Psoas muscle (tissue), 7 donors: ENCODE measurements at regions not wholly inside any gene's neighbourhood (a gene's known extent, or its start where the extent isn't known, plus 50 kb on each side); places are given as distances from the start of the nearest gene placed in this dataset.

ENCODE experiments used
- ATAC-seq, 4 donors: fragments of 200-7000 bp; cut with Tn5 transposase; one replicate each; pipeline ENCODE4 v1.9.1; 2020; ENCODE audit warnings: moderate library complexity in 3 of 4, mild to moderate bottlenecking in 2 of 4
- DNase-seq, 2 donors: peaks; one replicate each; pipeline ENCODE4 v3.0.0-alpha.2; 2020
- H3K27ac ChIP-seq: fragments of 200-600 bp; one replicate; pipeline ENCODE4 v1.8.0; 2022
- H3K27me3 ChIP-seq, 3 donors: fragments of 200-600 bp in 1 of 3; one replicate each; pipeline versions ENCODE4 v1.6.1 to v1.8.0; 2013 to 2022; ENCODE audit warnings: low read length in 2 of 3, mild to moderate bottlenecking in 2 of 3, moderate library complexity in 1 of 3; ENCODE audit not compliant: insufficient read depth in 3 of 3
- H3K36me3 ChIP-seq, 2 donors: fragments of 200-600 bp in 1 of 2; one replicate each; pipeline versions ENCODE4 v1.6.1 to v1.8.0; 2013 to 2022; ENCODE audit warnings: low read depth in 1 of 2, mild to moderate bottlenecking in 1 of 2, moderate library complexity in 1 of 2; ENCODE audit not compliant: insufficient read depth in 1 of 2
- H3K4me1 ChIP-seq: fragments of 200-600 bp; one replicate; pipeline ENCODE4 v1.8.0; 2022
- H3K4me3 ChIP-seq: fragments of 200-600 bp; one replicate; pipeline ENCODE4 v1.8.0; 2022; ENCODE audit warnings: mild to moderate bottlenecking
- H3K9me3 ChIP-seq: fragments of 200-600 bp; one replicate; pipeline ENCODE4 v1.8.0; 2022
- WGBS, 3 donors: extraction: QIAGEN DNeasy Blood & Tissue Kit; methylation state at CpG; one replicate each; pipeline versions ENCODE4 v1.1.6 to v1.1.7; 2013; 5-methylcytosine and 5-hydroxymethylcytosine counted together
- intact Hi-C, 2 donors: fragments of 100-400 bp; cut with DNase I; formaldehyde crosslinking; loops; one replicate each; pipeline versions ENCODE4 v1.11.0 to v1.14.2; 2022
- TF ChIP-seq, protein P1 (sequence below): fragments of 200-600 bp; IDR thresholded peaks from one replicate; pipeline ENCODE4 v1.8.0; 2022; ENCODE audit warnings: antibody characterized with exemption
- donor health status: healthy with polysubstance abuse.
- donor health status: DM: no; HTN: no; CAD: no; lungs with moderate emphysema.
- donor health status: Bipolar disorder and iron deficiency.
- donor health status: healthy.
- donor health status: DM: yes; HTN: yes; CAD: no.
- donor health status: DM: no; HTN: no; CAD: no.
- donor health status: DM: yes; HTN: yes; CAD: no.

- DNase-seq = no peak
- Histone ChIP-seq H3K36me3 (no peaks in the 10 kb centered on the region), H3K4me3 (no peak overlapping the region), H3K27me3 (peaks cover 0 to 15% (median 0%) of the 10 kb centered on the region in 3 donors), H3K4me1 (no peaks in the 10 kb centered on the region), H3K9me3 (no peaks in the 10 kb centered on the region), H3K27ac (no peak overlapping the region)
- ATAC-seq = no peak
- intact Hi-C loops = no loop called here
- TF ChIP-seq, protein P1, sequence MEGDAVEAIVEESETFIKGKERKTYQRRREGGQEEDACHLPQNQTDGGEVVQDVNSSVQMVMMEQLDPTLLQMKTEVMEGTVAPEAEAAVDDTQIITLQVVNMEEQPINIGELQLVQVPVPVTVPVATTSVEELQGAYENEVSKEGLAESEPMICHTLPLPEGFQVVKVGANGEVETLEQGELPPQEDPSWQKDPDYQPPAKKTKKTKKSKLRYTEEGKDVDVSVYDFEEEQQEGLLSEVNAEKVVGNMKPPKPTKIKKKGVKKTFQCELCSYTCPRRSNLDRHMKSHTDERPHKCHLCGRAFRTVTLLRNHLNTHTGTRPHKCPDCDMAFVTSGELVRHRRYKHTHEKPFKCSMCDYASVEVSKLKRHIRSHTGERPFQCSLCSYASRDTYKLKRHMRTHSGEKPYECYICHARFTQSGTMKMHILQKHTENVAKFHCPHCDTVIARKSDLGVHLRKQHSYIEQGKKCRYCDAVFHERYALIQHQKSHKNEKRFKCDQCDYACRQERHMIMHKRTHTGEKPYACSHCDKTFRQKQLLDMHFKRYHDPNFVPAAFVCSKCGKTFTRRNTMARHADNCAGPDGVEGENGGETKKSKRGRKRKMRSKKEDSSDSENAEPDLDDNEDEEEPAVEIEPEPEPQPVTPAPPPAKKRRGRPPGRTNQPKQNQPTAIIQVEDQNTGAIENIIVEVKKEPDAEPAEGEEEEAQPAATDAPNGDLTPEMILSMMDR = no peak
- 74 to 86% (median 81%) methylated on average over 11 of the region's 11 CpGs for WGBS, 3 donors
Measured at GRCh38 chr17:77869041-77869599, 89.4 kb upstream of the TNRC6C start.

- H3K4me3 ChIP-seq = no peak overlapping the region
- 71 to 84% (median 77%) methylated on average over 10 of the region's 10 CpGs for whole genome bisulfite sequencing, 3 donors
- ATAC-seq (no peak), DNase-seq (peak in 1 of 2 donors; percentile 63)
- no peaks in the 10 kb centered on the region for H3K9me3 ChIP-seq
- no peak overlapping the region for H3K27ac ChIP-seq
- TF ChIP-seq, protein P1 = no peak
- H3K4me1 ChIP-seq = no peaks in the 10 kb centered on the region
- intact Hi-C loops = no loop called here
- H3K27me3 ChIP-seq = peaks cover 0 to 21% (median 0%) of the 10 kb centered on the region in 3 donors
- H3K36me3 ChIP-seq = no peaks in the 10 kb centered on the region
Measured at GRCh38 chr17:77869665-77870132, 88.8 kb upstream of the TNRC6C start.

DNA sequence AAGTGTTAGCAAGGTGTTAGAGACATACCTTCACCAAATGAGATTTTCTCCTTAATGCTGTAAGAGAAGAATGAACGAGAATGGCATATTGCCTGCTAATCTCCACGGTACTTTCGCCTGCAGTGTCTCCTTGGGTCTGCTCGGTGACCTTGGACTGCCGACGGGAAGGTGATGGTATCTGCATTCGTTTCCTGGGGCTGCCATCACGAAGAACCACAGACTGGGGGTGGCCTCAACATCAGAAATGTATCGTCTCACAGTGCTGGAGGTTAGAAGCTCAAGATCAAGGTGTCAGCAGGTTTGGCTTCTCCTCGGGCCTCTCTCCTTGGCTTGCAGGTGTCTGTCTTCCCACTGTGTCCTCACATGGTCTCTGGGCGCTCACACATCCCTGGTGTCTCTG is 86.3 kb upstream of the TNRC6C start:
- no peak for DNase-seq
- H3K4me3 ChIP-seq = no peak overlapping the region
- ATAC-seq = no peak
- intact Hi-C loops = no loop called here
- no peak overlapping the region for H3K27ac ChIP-seq
- no peaks in the 10 kb centered on the region for H3K9me3 ChIP-seq
- H3K36me3 ChIP-seq = no peaks in the 10 kb centered on the region
- H3K27me3 ChIP-seq = peaks cover 0 to 21% (median 0%) of the 10 kb centered on the region in 3 donors
- TF ChIP-seq, protein P1 = no peak
- WGBS, 3 donors = 86 to 91% (median 89%) methylated on average over 11 of the region's 11 CpGs
- no peaks in the 10 kb centered on the region for H3K4me1 ChIP-seq

GRCh38 chr17:77872714-77873499 is 85.6 kb upstream of the TNRC6C start:
- Histone ChIP-seq H3K4me3 (no peak overlapping the region), H3K27ac (no peak overlapping the region), H3K27me3 (peaks cover 0 to 21% (median 0%) of the 10 kb centered on the region in 3 donors), H3K9me3 (no peaks in the 10 kb centered on the region), H3K4me1 (no peaks in the 10 kb centered on the region), H3K36me3 (no peaks in the 10 kb centered on the region)
- intact Hi-C loops = no loop called here
- DNase-seq (no peak), ATAC-seq (no peak)
- WGBS, 3 donors = 58 to 71% (median 59%) methylated on average over 28 of the region's 28 CpGs
- TF ChIP-seq, protein P1 = no peak
